ENCODE measurements at regions not wholly inside any gene's neighbourhood (a gene's known extent, or its start where the extent isn't known, plus 50 kb on each side); places are given as distances from the start of the nearest gene placed in this dataset.
A peak's percentile ranks its signal among the peaks of the same experiment; 100 is the strongest.

GRCh38 chr11:95650276-95650675, 139.3 kb downstream of the FAM76B start:
- peak; percentile 38 for DNase-seq (ENCODE audit: low read depth, low spot score)
- H3K79me2 ChIP-seq (ENCODE audit: control insufficient read depth, insufficient read depth, low read length): no peaks in the 10 kb centered on the region
- H3K9me3 ChIP-seq (replicated peaks; ENCODE audit: control insufficient read depth, insufficient read depth, low read length): no peaks in the 10 kb centered on the region
- no peaks in the 10 kb centered on the region for H4K20me1 ChIP-seq (replicated peaks; ENCODE audit: control insufficient read depth, extremely low read depth, insufficient read depth, low read length)
- no peak overlapping the region for H3K4me2 ChIP-seq (ENCODE audit: insufficient read depth, low read length)
- no peak overlapping the region for H2AFZ ChIP-seq (ENCODE audit: low read depth, low read length)
- dilution Hi-C loops (cut with MboI; ENCODE audit: extremely low pct_ligation_motif_present, low sequenced_read_pairs) (no loop called here), intact Hi-C loops (cut with micrococcal nuclease) (no loop called here)
- no peak overlapping the region for H3K27ac ChIP-seq (ENCODE audit: insufficient read depth, low read depth, low read length)
- no peak overlapping the region for H3K9ac ChIP-seq (replicated peaks; ENCODE audit: extremely low read depth, insufficient read depth, low read length)
- POLR2A ChIA-PET: no interaction called here
- no peaks in the 10 kb centered on the region for H3K27me3 ChIP-seq (ENCODE audit: control insufficient read depth in 2 of 2, insufficient read depth in 2 of 2, low read length in 2 of 2)
- H3K4me3 ChIP-seq (replicated peaks in 1 of 3; ENCODE audit: insufficient read depth in 1 of 3, low read depth in 1 of 3, low read length in 3 of 3): no peak overlapping the region
- BruUV-seq (replicated peaks): no TSS peak
- H3K9me1 ChIP-seq (replicated peaks; ENCODE audit: control insufficient read depth, extremely low read depth, insufficient read depth, low read length): no peaks in the 10 kb centered on the region
- CTCF ChIA-PET: interaction anchor here (1.5 kb wide), 1 partner anchor 10 kb away, joined by 3 read pairs; no protein-coding TSS in a partner anchor
- no peaks in the 10 kb centered on the region for H3K36me3 ChIP-seq (ENCODE audit: control insufficient read depth in 2 of 2, extremely low read depth in 1 of 2, insufficient read depth in 2 of 2, low read length in 2 of 2)
- no peak for TF ChIP-seq POLR2AphosphoS5 (IDR thresholded peaks at IDR 0.05; ENCODE audit: insufficient read depth, low read depth, low read length)
- TF ChIP-seq MAX (IDR thresholded peaks at IDR 0.05; ENCODE audit: insufficient read depth, insufficient read length): no peak
- TF ChIP-seq POLR2A (IDR thresholded peaks at IDR 0.05; ENCODE audit: low read depth, low read length): no peak
- no peak for TF ChIP-seq GATA2 (IDR thresholded peaks at IDR 0.05; ENCODE audit: insufficient read depth, insufficient read length, low read depth, low read length)
- TF ChIP-seq FOS (IDR thresholded peaks at IDR 0.05; ENCODE audit: borderline replicate concordance, insufficient read depth, low read length): no peak
- no peak for TF ChIP-seq JUN (IDR thresholded peaks at IDR 0.05; ENCODE audit: borderline replicate concordance, insufficient read depth, insufficient read length, low read depth)
- no peak for TF ChIP-seq MYC (IDR thresholded peaks at IDR 0.05; ENCODE audit: low read depth, low read length)
- no peak for TF ChIP-seq EZH2 (IDR thresholded peaks at IDR 0.05; ENCODE audit: borderline replicate concordance, low read depth, low read length, severe bottlenecking)
- no peak for TF ChIP-seq CTCF (IDR thresholded peaks at IDR 0.05; ENCODE audit: extremely low read depth in 1 of 2, insufficient read depth in 1 of 2, low read depth in 1 of 2, low read length in 2 of 2)
- H3K4me1 ChIP-seq (ENCODE audit: control insufficient read depth, extremely low read depth, insufficient read depth, low read length): no peaks in the 10 kb centered on the region
- no peak for FAIRE-seq

Measured in endothelial cell of umbilical vein (primary cell).